Mesenchymal stem cell (in vitro differentiated cells and primary cell): ENCODE measurements at regions not wholly inside any gene's neighbourhood (a gene's known extent, or its start where the extent isn't known, plus 50 kb on each side); places are given as distances from the start of the nearest gene placed in this dataset.

Experiments used
- DNase-seq: peaks from one replicate; pipeline ENCODE4 v3.0.0-alpha.2; 2013
- H2AFZ ChIP-seq: one replicate; pipeline ENCODE4 v1.6.1; 2013; ENCODE audit warnings: low read depth, mild to moderate bottlenecking, control low read depth, inconsistent platforms, low read length, moderate library complexity
- H2AK5ac ChIP-seq: 2 replicates; pipeline ENCODE4 v1.6.1; 2013; ENCODE audit warnings: low read length, moderate library complexity, mild to moderate bottlenecking, inconsistent platforms; ENCODE audit not compliant: severe bottlenecking
- H2BK120ac ChIP-seq: one replicate; pipeline ENCODE4 v1.6.1; 2013; ENCODE audit warnings: low read depth, mild to moderate bottlenecking, inconsistent platforms, low read length, moderate library complexity
- H2BK12ac ChIP-seq, 2 experiments: one replicate each; pipeline ENCODE4 v1.6.1; 2013; ENCODE audit warnings: inconsistent platforms in 2 of 2, low read length in 2 of 2, mild to moderate bottlenecking in 2 of 2, moderate library complexity in 2 of 2, control low read depth in 1 of 2
- H2BK15ac ChIP-seq: one replicate; pipeline ENCODE4 v1.6.1; 2013; ENCODE audit warnings: mild to moderate bottlenecking, low read depth, inconsistent platforms; ENCODE audit not compliant: poor library complexity, severe bottlenecking
- H2BK5ac ChIP-seq: 2 replicates; pipeline ENCODE4 v1.6.1; 2013; ENCODE audit warnings: low read depth, mild to moderate bottlenecking, low read length, control low read depth, inconsistent platforms; ENCODE audit not compliant: poor library complexity, severe bottlenecking
- H3K14ac ChIP-seq, 2 experiments: one replicate each; pipeline ENCODE4 v1.6.1; 2013; ENCODE audit warnings: inconsistent platforms in 2 of 2, low read length in 2 of 2, control low read depth in 1 of 2, mild to moderate bottlenecking in 1 of 2, moderate library complexity in 1 of 2
- H3K18ac ChIP-seq, 2 experiments: one replicate each; pipeline ENCODE4 v1.6.1; 2013; ENCODE audit warnings: inconsistent platforms in 2 of 2, low read length in 2 of 2, control low read depth in 1 of 2, low read depth in 1 of 2, mild to moderate bottlenecking in 1 of 2
- H3K23ac ChIP-seq, 2 experiments: one replicate each; pipeline ENCODE4 v1.6.1; 2013; ENCODE audit warnings: inconsistent platforms in 2 of 2, low read length in 2 of 2, mild to moderate bottlenecking in 2 of 2, moderate library complexity in 2 of 2, control low read depth in 1 of 2
- H3K27ac ChIP-seq: 2 replicates; pipeline ENCODE4 v1.5.1; 2013; ENCODE audit warnings: mild to moderate bottlenecking, moderate library complexity, low read length, control low read depth, inconsistent platforms; ENCODE audit not compliant: poor library complexity, severe bottlenecking
- H3K27me3 ChIP-seq, 2 experiments: 2 replicates each; pipeline versions ENCODE4 v1.6.1 to v1.7.0; 2013; ENCODE audit warnings: low read length in 2 of 2, mild to moderate bottlenecking in 2 of 2, moderate library complexity in 2 of 2, control low read depth in 1 of 2, inconsistent platforms in 1 of 2; ENCODE audit not compliant: control insufficient read depth in 1 of 2, insufficient read depth in 1 of 2
- H3K36me3 ChIP-seq, 2 experiments: 2 replicates each; pipeline versions ENCODE4 v1.6.1 to v1.7.0; 2013; ENCODE audit warnings: low read length in 2 of 2, control low read depth in 1 of 2, inconsistent platforms in 1 of 2, low read depth in 1 of 2, mild to moderate bottlenecking in 1 of 2; ENCODE audit not compliant: insufficient read depth in 2 of 2, control insufficient read depth in 1 of 2
- H3K4ac ChIP-seq, 2 experiments: one replicate each; pipeline ENCODE4 v1.6.1; 2013; ENCODE audit warnings: inconsistent platforms in 2 of 2, low read length in 2 of 2, mild to moderate bottlenecking in 2 of 2, moderate library complexity in 2 of 2, control low read depth in 1 of 2, low read depth in 1 of 2
- H3K4me1 ChIP-seq: 2 replicates; pipeline ENCODE4 v1.6.1; 2013; ENCODE audit warnings: low read depth, low read length, control low read depth; ENCODE audit not compliant: control insufficient read depth, insufficient read depth
- H3K4me2 ChIP-seq: 2 replicates; pipeline ENCODE4 v1.6.1; 2013; ENCODE audit warnings: low read length, mild to moderate bottlenecking, inconsistent platforms; ENCODE audit not compliant: poor library complexity, severe bottlenecking
- H3K4me3 ChIP-seq, 2 experiments: 2 replicates each; pipeline versions ENCODE4 v1.5.1 to v1.7.0; 2013; ENCODE audit warnings: low read length in 2 of 2, mild to moderate bottlenecking in 2 of 2, control low read depth in 1 of 2, low read depth in 1 of 2; ENCODE audit not compliant: insufficient read depth in 1 of 2
- H3K79me1 ChIP-seq: replicated peaks from 2 replicates; pipeline ENCODE4 v1.6.1; 2013; ENCODE audit warnings: mild to moderate bottlenecking, control low read depth, low read length, inconsistent platforms; ENCODE audit not compliant: poor library complexity, severe bottlenecking
- H3K9ac ChIP-seq: 2 replicates; pipeline ENCODE4 v1.7.0; 2013; ENCODE audit warnings: mild to moderate bottlenecking, low read length, moderate library complexity
- H3K9me3 ChIP-seq: 2 replicates; pipeline ENCODE4 v1.7.0; 2013; ENCODE audit warnings: mild to moderate bottlenecking, low read length; ENCODE audit not compliant: control insufficient read depth
- H4K8ac ChIP-seq: one replicate; pipeline ENCODE4 v1.6.1; 2013; ENCODE audit warnings: inconsistent platforms, mild to moderate bottlenecking, low read length, moderate library complexity
- H4K91ac ChIP-seq: one replicate; pipeline ENCODE4 v1.6.1; 2013; ENCODE audit warnings: mild to moderate bottlenecking, low read length, inconsistent platforms
- WGBS: methylation state at CpG from one replicate; pipeline ENCODE4 v1.1.7; 2013; ENCODE audit warnings: mixed read lengths; 5-methylcytosine and 5-hydroxymethylcytosine counted together

DNA sequence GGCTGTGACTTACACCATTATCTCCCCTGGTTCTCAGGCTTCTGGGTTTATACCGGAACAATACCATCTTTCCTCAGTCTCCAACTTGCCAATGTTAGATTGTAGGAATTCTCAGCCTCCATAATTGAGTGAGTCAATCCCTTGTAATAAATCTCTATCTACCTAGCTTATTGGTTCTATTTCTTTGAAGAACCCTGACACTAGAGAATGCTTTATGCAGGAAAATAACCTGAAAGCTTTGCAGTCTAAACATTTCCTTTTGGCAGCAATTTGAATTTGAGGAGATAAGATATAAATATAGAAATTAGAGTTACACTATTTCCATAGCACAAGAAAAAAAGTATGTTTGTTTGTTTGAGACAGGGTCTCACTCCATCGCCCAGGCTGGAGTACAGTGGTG is 278.1 kb upstream of the CDH18 start:
- no peak overlapping the region for H2AFZ ChIP-seq
- H3K4ac ChIP-seq = no peak overlapping the region
- no peak overlapping the region for H4K8ac ChIP-seq
- H2BK5ac ChIP-seq = no peak overlapping the region
- no peak overlapping the region for H3K23ac ChIP-seq
- H3K36me3 ChIP-seq = no peaks in the 10 kb centered on the region
- no peak overlapping the region for H3K4me2 ChIP-seq
- no peaks in the 10 kb centered on the region for H3K4me1 ChIP-seq
- no peak overlapping the region for H3K14ac ChIP-seq
- no peak overlapping the region for H2BK12ac ChIP-seq
- no peaks in the 10 kb centered on the region for H3K9me3 ChIP-seq
- DNase-seq = no peak
- no peak overlapping the region for H3K4me3 ChIP-seq
- H3K79me1 ChIP-seq = no peaks in the 10 kb centered on the region
- H3K27ac ChIP-seq = no peak overlapping the region
- no peak overlapping the region for H2BK120ac ChIP-seq
- H2AK5ac ChIP-seq = no peak overlapping the region
- H3K18ac ChIP-seq = no peak overlapping the region
- H2BK15ac ChIP-seq = no peak overlapping the region
- no peaks in the 10 kb centered on the region for H3K27me3 ChIP-seq
- H3K9ac ChIP-seq = no peak overlapping the region
- H4K91ac ChIP-seq = no peak overlapping the region
- 88% methylated on average over 1 of the region's 2 CpGs for WGBS

- H3K14ac ChIP-seq = no peak overlapping the region
- no peak overlapping the region for H3K23ac ChIP-seq
- H3K27ac ChIP-seq = no peak overlapping the region
- no peaks in the 10 kb centered on the region for H3K9me3 ChIP-seq
- no peak overlapping the region for H4K91ac ChIP-seq
- no peak overlapping the region for H2BK12ac ChIP-seq
- no peak overlapping the region for H2AK5ac ChIP-seq
- H2BK120ac ChIP-seq = no peak overlapping the region
- no peaks in the 10 kb centered on the region for H3K4me1 ChIP-seq
- 97% methylated on average over 3 of the region's 3 CpGs for WGBS
- H2BK5ac ChIP-seq = no peak overlapping the region
- no peaks in the 10 kb centered on the region for H3K36me3 ChIP-seq
- H3K4me3 ChIP-seq = no peak overlapping the region
- H3K9ac ChIP-seq = no peak overlapping the region
- H3K18ac ChIP-seq = no peak overlapping the region
- no peak for DNase-seq
- H3K4me2 ChIP-seq = no peak overlapping the region
- no peak overlapping the region for H3K4ac ChIP-seq
- H3K79me1 ChIP-seq = no peaks in the 10 kb centered on the region
- no peak overlapping the region for H2BK15ac ChIP-seq
- no peak overlapping the region for H4K8ac ChIP-seq
- no peak overlapping the region for H2AFZ ChIP-seq
- H3K27me3 ChIP-seq = no peaks in the 10 kb centered on the region
These were observed 274.9 kb upstream of the CDH18 start for GRCh38 chr5:20262896-20263295.

- Histone ChIP-seq H2BK120ac (no peak overlapping the region), H3K4me3 (no peak overlapping the region), H3K4ac (no peak overlapping the region), H3K9ac (no peak overlapping the region), H2BK12ac (no peak overlapping the region), H3K4me1 (no peaks in the 10 kb centered on the region), H3K79me1 (no peaks in the 10 kb centered on the region), H2BK5ac (no peak overlapping the region), H4K8ac (no peak overlapping the region), H4K91ac (no peak overlapping the region), H3K14ac (no peak overlapping the region), H3K9me3 (peaks cover 3% of the 10 kb centered on the region), H3K27me3 (no peaks in the 10 kb centered on the region), H3K27ac (no peak overlapping the region), H2BK15ac (no peak overlapping the region), H3K23ac (no peak overlapping the region), H3K18ac (no peak overlapping the region), H3K36me3 (no peaks in the 10 kb centered on the region), H2AFZ (no peak overlapping the region), H3K4me2 (no peak overlapping the region), H2AK5ac (no peak overlapping the region)
- DNase-seq = no peak
- WGBS = 100% methylated on average over 3 of the region's 4 CpGs
These were observed 266.7 kb upstream of the CDH18 start for GRCh38 chr5:20254748-20255147.

DNA sequence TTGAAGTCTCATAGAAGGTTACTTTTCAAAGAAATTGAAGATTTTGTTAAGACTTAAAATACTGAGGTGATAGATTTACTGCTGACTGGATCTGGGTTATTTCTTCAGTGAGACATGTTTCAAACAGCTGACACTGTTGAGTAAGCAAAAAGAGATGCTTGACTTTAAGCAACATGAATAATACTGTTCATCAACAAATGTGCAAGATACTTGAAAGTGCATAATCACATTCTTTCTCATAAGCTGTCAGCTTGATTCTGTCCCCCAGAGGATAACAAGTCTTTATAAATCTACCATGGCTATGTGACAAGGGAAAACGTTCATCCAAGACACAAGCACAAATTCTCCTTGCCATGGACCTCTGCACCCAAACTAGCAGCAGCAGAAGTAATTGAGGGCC is 260.1 kb upstream of the CDH18 start:
- Histone ChIP-seq H3K4me1 (no peaks in the 10 kb centered on the region), H2AFZ (no peak overlapping the region), H3K14ac (no peak overlapping the region), H3K27me3 (no peaks in the 10 kb centered on the region), H2BK5ac (no peak overlapping the region), H3K9ac (no peak overlapping the region), H3K4me2 (no peak overlapping the region), H2BK12ac (no peak overlapping the region), H2BK15ac (no peak overlapping the region), H3K9me3 (peaks cover 4% of the 10 kb centered on the region), H3K18ac (no peak overlapping the region), H3K4ac (no peak overlapping the region), H3K23ac (no peak overlapping the region), H2AK5ac (no peak overlapping the region), H2BK120ac (no peak overlapping the region), H4K91ac (no peak overlapping the region), H3K36me3 (no peaks in the 10 kb centered on the region), H3K27ac (no peak overlapping the region), H3K79me1 (no peaks in the 10 kb centered on the region), H3K4me3 (no peak overlapping the region), H4K8ac (no peak overlapping the region)
- WGBS = 6% methylated on average over 1 of the region's 1 CpG
- peak; percentile 4 for DNase-seq
